ENCODE measurements at regions not wholly inside any gene's neighbourhood (a gene's known extent, or its start where the extent isn't known, plus 50 kb on each side); places are given as distances from the start of the nearest gene placed in this dataset.

- no peak overlapping the region for H3K4me3 ChIP-seq
- intact Hi-C loops (cut with DNase I): no loop called here
- H3K27ac ChIP-seq: no peak overlapping the region
- no peaks in the 10 kb centered on the region for H3K4me1 ChIP-seq
- DNase-seq: no peak
- ATAC-seq: peak in 1 of 2 donors; percentile 63
- no peaks in the 10 kb centered on the region for H3K36me3 ChIP-seq
- H3K9me3 ChIP-seq: no peaks in the 10 kb centered on the region
- H3K27me3 ChIP-seq (ENCODE audit: low read depth): no peaks in the 10 kb centered on the region
- no peak for TF ChIP-seq CTCF (IDR thresholded peaks at IDR 0.05)
Observed at GRCh38 chr14:83007641-83008225, 1474.1 kb upstream of the SEL1L start.

- H3K36me3 ChIP-seq: no peaks in the 10 kb centered on the region
- H3K4me3 ChIP-seq: no peak overlapping the region
- H3K27ac ChIP-seq: no peak overlapping the region
- DNase-seq (no peak), ATAC-seq (no peak)
- H3K27me3 ChIP-seq (ENCODE audit: low read depth): no peaks in the 10 kb centered on the region
- no peaks in the 10 kb centered on the region for H3K9me3 ChIP-seq
- H3K4me1 ChIP-seq: no peaks in the 10 kb centered on the region
- intact Hi-C loops (cut with DNase I): no loop called here
- no peak for TF ChIP-seq CTCF (IDR thresholded peaks at IDR 0.05)
Observed at GRCh38 chr14:83017296-83017695, 1483.6 kb upstream of the SEL1L start.

- H3K27me3 ChIP-seq (ENCODE audit: low read depth): no peaks in the 10 kb centered on the region
- H3K36me3 ChIP-seq: no peaks in the 10 kb centered on the region
- DNase-seq (no peak), ATAC-seq (no peak)
- no peak for TF ChIP-seq CTCF (IDR thresholded peaks at IDR 0.05)
- intact Hi-C loops (cut with DNase I): no loop called here
- H3K4me1 ChIP-seq: no peaks in the 10 kb centered on the region
- no peaks in the 10 kb centered on the region for H3K9me3 ChIP-seq
- H3K4me3 ChIP-seq: no peak overlapping the region
- H3K27ac ChIP-seq: no peak overlapping the region
Observed at GRCh38 chr14:83019744-83020414, 1486.2 kb upstream of the SEL1L start.

- Histone ChIP-seq H3K36me3 (no peaks in the 10 kb centered on the region), H3K27ac (no peak overlapping the region), H3K4me1 (no peaks in the 10 kb centered on the region), H3K4me3 (no peak overlapping the region), H3K27me3 (ENCODE audit: low read depth) (no peaks in the 10 kb centered on the region), H3K9me3 (no peaks in the 10 kb centered on the region)
- DNase-seq (no peak), ATAC-seq (no peak)
- TF ChIP-seq CTCF (IDR thresholded peaks at IDR 0.05): no peak
- intact Hi-C loops (cut with DNase I): no loop called here
Observed at GRCh38 chr14:83021323-83021722, 1487.7 kb upstream of the SEL1L start.

GRCh38 chr14:83023369-83023768 is 1489.7 kb upstream of the SEL1L start:
- ATAC-seq (no peak), DNase-seq (no peak)
- Histone ChIP-seq H3K27me3 (ENCODE audit: low read depth) (no peaks in the 10 kb centered on the region), H3K36me3 (no peaks in the 10 kb centered on the region), H3K4me3 (no peak overlapping the region), H3K9me3 (no peaks in the 10 kb centered on the region), H3K27ac (no peak overlapping the region), H3K4me1 (no peaks in the 10 kb centered on the region)
- intact Hi-C loops (cut with DNase I): no loop called here
- no peak for TF ChIP-seq CTCF (IDR thresholded peaks at IDR 0.05)
